Transverse colon (tissue), 4 donors: ENCODE measurements at regions not wholly inside any gene's neighbourhood (a gene's known extent, or its start where the extent isn't known, plus 50 kb on each side); places are given as distances from the start of the nearest gene placed in this dataset.
A peak's percentile ranks its signal among the peaks of the same experiment; 100 is the strongest.

Experiments used
- DNase-seq: peaks from one replicate; pipeline ENCODE4 v3.0.0-alpha.2; 2019
- H3K27ac ChIP-seq, 4 donors: fragments of 200-600 bp; sonication (generic); 2 replicates each; pipeline ENCODE4 v1.5.1; 2016 to 2018; ENCODE audit warnings: inconsistent platforms in 4 of 4
- H3K27me3 ChIP-seq: fragments of 200-600 bp; sonication (generic); 2 replicates; pipeline ENCODE4 v1.5.1; 2017; ENCODE audit warnings: inconsistent platforms
- H3K36me3 ChIP-seq, 4 donors: fragments of 200-600 bp; sonication (generic); 2 replicates each; pipeline ENCODE4 v1.5.1; 2017 to 2019; ENCODE audit warnings: inconsistent platforms in 4 of 4
- H3K4me1 ChIP-seq, 4 donors: fragments of 200-600 bp; sonication (generic); 2 replicates each; pipeline ENCODE4 v1.5.1; 2017 to 2020; ENCODE audit warnings: inconsistent platforms in 4 of 4
- H3K4me3 ChIP-seq, 4 donors: fragments of 200-600 bp; sonication (generic); 1 replicate in 1 of 4; 2 replicates in 3 of 4; pipeline versions ENCODE4 v1.5.1 to v1.6.1; 2017 to 2019; ENCODE audit warnings: inconsistent platforms in 4 of 4
- H3K9me3 ChIP-seq, 2 donors: fragments of 200-600 bp; sonication (generic); 2 replicates each; pipeline ENCODE4 v1.5.1; 2017 to 2019; ENCODE audit warnings: inconsistent platforms in 2 of 2
- EP300 ChIP-seq: sonication (generic); formaldehyde crosslinking; IDR thresholded peaks from one replicate; pipeline ENCODE4 v1.6.1; 2017; ENCODE audit warnings: antibody characterized with exemption, low read depth
- POLR2A ChIP-seq: fragments of 450-650 bp; IDR thresholded peaks from one replicate; pipeline ENCODE4 v1.6.1; 2016; ENCODE audit warnings: antibody characterized with exemption, mild to moderate bottlenecking, moderate library complexity
- POLR2AphosphoS5 ChIP-seq, 3 donors: sonication (generic); formaldehyde crosslinking; IDR thresholded peaks; one replicate each; pipeline ENCODE4 v1.6.1; 2016; ENCODE audit warnings: antibody characterized with exemption in 3 of 3
- WGBS, 2 donors: methylation state at CpG; one replicate each; pipeline ENCODE4 v1.1.5; 2018; ENCODE audit warnings: low coverage in 1 of 2; 5-methylcytosine and 5-hydroxymethylcytosine counted together
- in situ Hi-C, 4 donors: fragments of 200-750 bp; cut with MboI; loops; one replicate each; pipeline versions ENCODE4 v1.15.0 to v1.15.1; 2017; ENCODE audit warnings: low sequenced_read_pairs in 3 of 4, low pct_ligation_motif_present in 1 of 4, low pct_unique_long_range_greater_than_20kb in 1 of 4
- intact Hi-C: fragments of 100-400 bp; cut with DNase I; formaldehyde crosslinking; loops from one replicate; pipeline ENCODE4 v1.15.1; 2023; ENCODE audit warnings: low total_unique reads
- TF ChIP-seq, protein P1 (sequence below), 5 experiments: fragments of 200-600 bp in 3 of 5; fragments of 450-650 bp in 2 of 5; sonication (generic) in 3 of 5; IDR thresholded peaks; 1 replicate in 2 of 5; 2 replicates in 3 of 5; pipeline ENCODE4 v1.5.1; 2016 to 2017; ENCODE audit warnings: antibody characterized with exemption in 5 of 5, inconsistent platforms in 3 of 5, mild to moderate bottlenecking in 2 of 5, moderate library complexity in 1 of 5

DNA sequence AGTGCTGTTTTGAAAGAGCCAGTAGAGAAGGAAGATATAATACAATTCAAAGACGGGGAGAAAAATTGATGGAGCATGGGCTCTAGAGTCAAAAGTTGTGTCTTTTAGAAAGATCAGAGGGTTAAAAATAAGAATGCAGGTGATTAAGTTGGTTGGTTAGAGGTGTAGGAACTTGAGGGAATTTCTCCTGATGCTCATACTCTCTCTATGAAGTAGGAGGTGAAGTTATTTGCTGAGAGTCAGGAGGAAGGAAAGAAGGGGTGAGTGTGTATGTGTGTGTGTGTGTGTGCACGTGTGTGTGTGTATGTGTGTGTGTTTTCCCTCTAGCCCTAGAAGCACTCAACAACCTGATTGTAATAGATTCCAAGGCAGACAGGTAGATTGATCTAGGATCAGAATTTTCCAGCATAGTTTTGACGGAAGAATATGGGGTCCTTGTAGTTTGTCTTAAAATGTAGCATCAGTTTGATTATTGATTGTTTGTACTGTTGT lies 88.3 kb upstream of the MACF1 start:
- TF ChIP-seq POLR2AphosphoS5 (IDR thresholded peaks at IDR 0.05), result no peak
- TF ChIP-seq, protein P1, sequence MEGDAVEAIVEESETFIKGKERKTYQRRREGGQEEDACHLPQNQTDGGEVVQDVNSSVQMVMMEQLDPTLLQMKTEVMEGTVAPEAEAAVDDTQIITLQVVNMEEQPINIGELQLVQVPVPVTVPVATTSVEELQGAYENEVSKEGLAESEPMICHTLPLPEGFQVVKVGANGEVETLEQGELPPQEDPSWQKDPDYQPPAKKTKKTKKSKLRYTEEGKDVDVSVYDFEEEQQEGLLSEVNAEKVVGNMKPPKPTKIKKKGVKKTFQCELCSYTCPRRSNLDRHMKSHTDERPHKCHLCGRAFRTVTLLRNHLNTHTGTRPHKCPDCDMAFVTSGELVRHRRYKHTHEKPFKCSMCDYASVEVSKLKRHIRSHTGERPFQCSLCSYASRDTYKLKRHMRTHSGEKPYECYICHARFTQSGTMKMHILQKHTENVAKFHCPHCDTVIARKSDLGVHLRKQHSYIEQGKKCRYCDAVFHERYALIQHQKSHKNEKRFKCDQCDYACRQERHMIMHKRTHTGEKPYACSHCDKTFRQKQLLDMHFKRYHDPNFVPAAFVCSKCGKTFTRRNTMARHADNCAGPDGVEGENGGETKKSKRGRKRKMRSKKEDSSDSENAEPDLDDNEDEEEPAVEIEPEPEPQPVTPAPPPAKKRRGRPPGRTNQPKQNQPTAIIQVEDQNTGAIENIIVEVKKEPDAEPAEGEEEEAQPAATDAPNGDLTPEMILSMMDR (IDR thresholded peaks at IDR 0.05), result no peak
- no peak for TF ChIP-seq EP300
- TF ChIP-seq POLR2A, result no peak
- intact Hi-C loops (no loop called here), in situ Hi-C loops (no loop called here)
- WGBS, 2 donors, result 59% methylated on average over 3 of the region's 3 CpGs
- H3K9me3 ChIP-seq, result no peaks in the 10 kb centered on the region
- H3K4me1 ChIP-seq, result peaks cover 34 to 75% (median 41%) of the 10 kb centered on the region in 4 donors
- no peaks in the 10 kb centered on the region for H3K36me3 ChIP-seq
- no peak overlapping the region for H3K4me3 ChIP-seq
- no peaks in the 10 kb centered on the region for H3K27me3 ChIP-seq
- peak overlapping the region; percentile 23 to 70 (median 61) for H3K27ac ChIP-seq
- DNase-seq, result no peak

DNA sequence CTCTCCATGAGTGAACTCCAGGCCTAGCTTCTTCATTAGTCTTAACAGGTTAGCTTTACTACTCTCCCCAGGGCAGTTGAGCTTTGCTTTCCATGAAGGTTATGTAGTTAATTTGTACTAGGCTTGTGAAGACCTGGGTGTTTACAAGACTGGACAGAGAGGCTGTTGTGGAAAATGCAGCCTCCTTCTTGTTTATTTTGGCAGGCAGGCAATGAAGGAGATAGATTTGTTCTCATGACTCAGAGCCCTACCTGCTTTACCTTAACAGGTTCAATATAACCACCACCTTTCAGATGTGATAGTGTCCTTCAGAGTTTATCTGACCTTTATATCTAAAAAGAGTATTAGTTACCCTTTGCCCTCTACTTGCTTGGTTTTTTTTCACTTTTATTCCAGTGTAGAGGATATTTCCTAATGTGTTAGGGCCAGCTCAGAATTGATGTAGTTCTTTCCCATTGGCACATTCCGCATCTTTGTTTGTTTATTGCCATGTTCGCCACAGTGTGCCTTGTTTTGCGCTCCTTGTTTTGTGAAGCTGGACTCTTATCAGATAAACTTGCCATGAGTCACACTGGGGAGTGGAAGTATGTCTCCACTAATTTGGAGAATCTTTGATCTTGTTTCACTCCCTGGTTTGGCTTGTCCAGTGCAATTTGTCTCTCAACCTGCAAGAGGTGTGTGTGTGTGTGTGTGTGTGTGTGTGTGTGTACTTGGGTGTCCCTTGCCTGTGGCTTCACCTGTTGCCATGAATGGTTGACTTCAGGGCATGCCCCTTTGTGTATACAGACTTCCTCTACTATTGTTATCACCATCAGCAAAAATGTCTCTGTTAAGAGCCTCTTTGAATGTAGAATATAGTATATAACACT lies 87.4 kb upstream of the MACF1 start:
- Histone ChIP-seq H3K36me3 (no peaks in the 10 kb centered on the region), H3K4me1 (peaks cover 34 to 68% (median 41%) of the 10 kb centered on the region in 4 donors), H3K4me3 (no peak overlapping the region), H3K27ac (peak overlapping the region; percentile 55 to 70 (median 61)), H3K27me3 (no peaks in the 10 kb centered on the region), H3K9me3 (no peaks in the 10 kb centered on the region)
- intact Hi-C loops, result no loop called here
- 70 to 74% methylated on average over 3 of the region's 3 CpGs for WGBS, 2 donors
- TF ChIP-seq POLR2A (no peak), EP300 (no peak), POLR2AphosphoS5 (IDR thresholded peaks at IDR 0.05) (no peak)
- TF ChIP-seq, protein P1 (IDR thresholded peaks at IDR 0.05), result no peak
- in situ Hi-C loops, result no loop called here
- no peak for DNase-seq

DNA sequence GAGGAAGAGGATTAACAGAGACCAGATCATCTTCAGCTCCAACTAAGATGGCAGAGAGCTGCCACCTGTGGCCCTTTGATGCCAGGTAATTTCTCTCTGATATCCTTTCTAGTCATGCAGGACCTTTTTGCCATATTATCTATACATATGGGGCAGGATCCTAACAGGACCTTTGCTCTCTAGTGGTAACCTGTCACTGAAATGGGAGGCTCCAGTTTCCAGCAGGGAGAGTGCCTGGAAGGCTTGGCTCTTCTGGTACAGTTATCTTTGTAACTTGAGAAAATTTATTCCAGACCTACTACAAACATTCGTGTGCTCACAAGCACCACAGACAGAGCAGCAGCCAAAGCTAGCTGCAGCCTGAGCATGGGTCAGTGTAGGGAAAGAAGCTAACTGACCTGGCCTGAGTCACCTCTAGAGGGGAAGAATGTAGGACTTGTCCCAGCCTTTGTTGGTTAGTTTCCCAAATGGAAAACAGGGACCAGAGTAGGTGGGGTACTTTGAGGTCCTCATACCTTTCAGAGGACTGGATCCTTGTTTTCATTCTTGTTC lies 86.5 kb upstream of the MACF1 start:
- no peak for TF ChIP-seq EP300
- Histone ChIP-seq H3K27me3 (no peaks in the 10 kb centered on the region), H3K4me3 (no peak overlapping the region), H3K4me1 (peaks cover 34 to 59% (median 41%) of the 10 kb centered on the region in 4 donors), H3K27ac (peak overlapping the region; percentile 55 to 70 (median 61)), H3K9me3 (no peaks in the 10 kb centered on the region), H3K36me3 (no peaks in the 10 kb centered on the region)
- no peak for DNase-seq
- 20 to 25% methylated on average over 1 of the region's 1 CpG for WGBS, 2 donors
- in situ Hi-C loops (no loop called here), intact Hi-C loops (no loop called here)

DNA sequence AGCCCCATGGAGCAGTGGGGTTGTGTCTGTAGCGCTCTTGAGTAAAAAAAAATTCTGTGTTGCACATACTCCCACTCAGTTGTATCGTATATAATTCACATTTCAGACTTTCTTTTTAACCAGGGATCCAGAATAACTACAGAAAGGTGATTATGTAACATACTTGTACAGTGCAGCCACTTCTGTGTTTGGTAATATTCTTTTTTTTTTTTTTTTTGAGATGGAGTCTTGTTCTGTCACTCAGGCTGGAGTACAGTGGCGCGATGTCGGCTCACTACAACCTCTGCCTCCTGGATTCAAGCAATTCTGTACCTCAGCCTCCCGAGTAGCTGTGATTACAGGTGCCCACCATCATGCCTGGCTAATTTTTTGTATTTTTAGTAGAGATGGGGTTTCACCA lies 82.4 kb upstream of the MACF1 start:
- in situ Hi-C loops, result no loop called here
- H3K27ac ChIP-seq, result no peak overlapping the region

More for the DNA sequence above, 82.4 kb upstream of the MACF1 start:
- no peak for DNase-seq
- Histone ChIP-seq H3K4me3 (no peak overlapping the region), H3K27me3 (no peaks in the 10 kb centered on the region), H3K4me1 (peaks cover 16 to 29% (median 21%) of the 10 kb centered on the region in 4 donors), H3K9me3 (no peaks in the 10 kb centered on the region), H3K36me3 (no peaks in the 10 kb centered on the region)
- 93 to 99% methylated on average over 6 of the region's 6 CpGs for WGBS, 2 donors
- TF ChIP-seq, protein P1 (IDR thresholded peaks at IDR 0.05), result no peak
- TF ChIP-seq POLR2A (no peak), EP300 (no peak), POLR2AphosphoS5 (IDR thresholded peaks at IDR 0.05) (no peak)
- intact Hi-C loops, result no loop called here
